Neutrophil (primary cell): ENCODE measurements at regions not wholly inside any gene's neighbourhood (a gene's known extent, or its start where the extent isn't known, plus 50 kb on each side); places are given as distances from the start of the nearest gene placed in this dataset.

Source experiments
- H3K27ac ChIP-seq: fragments of 200-600 bp; sonication (generic); 2 replicates; pipeline ENCODE4 v1.5.1; 2016; ENCODE audit warnings: mild to moderate bottlenecking, moderate library complexity
- H3K27me3 ChIP-seq: fragments of 200-600 bp; sonication (generic); 2 replicates; pipeline ENCODE4 v1.6.0; 2016; ENCODE audit warnings: mild to moderate bottlenecking
- H3K36me3 ChIP-seq: fragments of 200-600 bp; sonication (generic); 2 replicates; pipeline ENCODE4 v1.5.1; 2017
- H3K4me1 ChIP-seq, 2 experiments: fragments of 200-600 bp in 1 of 2; sonication (generic) in 1 of 2; 1 replicate in 1 of 2; 2 replicates in 1 of 2; pipeline versions ENCODE4 v1.5.1 to v1.6.1; 2013 to 2016; ENCODE audit warnings: low read depth in 1 of 2, low read length in 1 of 2, mild to moderate bottlenecking in 1 of 2, moderate library complexity in 1 of 2; ENCODE audit not compliant: control insufficient read depth in 1 of 2, insufficient read depth in 1 of 2
- H3K4me3 ChIP-seq, 2 experiments: fragments of 200-600 bp in 1 of 2; sonication (generic) in 1 of 2; 1 replicate in 1 of 2; 2 replicates in 1 of 2; pipeline ENCODE4 v1.5.1; 2013 to 2016; ENCODE audit warnings: low read depth in 1 of 2, low read length in 1 of 2, mild to moderate bottlenecking in 1 of 2, moderate library complexity in 1 of 2
- H3K9me3 ChIP-seq: fragments of 200-600 bp; sonication (generic); 2 replicates; pipeline ENCODE4 v1.5.1; 2016
- CTCF ChIP-seq: fragments of 200-600 bp; sonication (generic); IDR thresholded peaks from 2 replicates; pipeline ENCODE4 v1.5.1; 2016; ENCODE audit warnings: antibody characterized with exemption

GRCh38 chr12:77343291-77343690 is 277.9 kb upstream of the E2F7 start:
- Histone ChIP-seq H3K9me3 (no peaks in the 10 kb centered on the region), H3K27ac (no peak overlapping the region), H3K27me3 (no peaks in the 10 kb centered on the region), H3K4me1 (no peaks in the 10 kb centered on the region), H3K36me3 (no peaks in the 10 kb centered on the region), H3K4me3 (no peak overlapping the region)
- TF ChIP-seq CTCF = no peak

- no peak overlapping the region for H3K4me3 ChIP-seq
- no peaks in the 10 kb centered on the region for H3K27me3 ChIP-seq
- no peaks in the 10 kb centered on the region for H3K4me1 ChIP-seq
- H3K36me3 ChIP-seq = no peaks in the 10 kb centered on the region
- no peaks in the 10 kb centered on the region for H3K9me3 ChIP-seq
- H3K27ac ChIP-seq = no peak overlapping the region
- TF ChIP-seq CTCF = no peak
Observed at GRCh38 chr12:77342253-77342652, 276.9 kb upstream of the E2F7 start.

- no peak overlapping the region for H3K27ac ChIP-seq
- no peaks in the 10 kb centered on the region for H3K36me3 ChIP-seq
- no peaks in the 10 kb centered on the region for H3K9me3 ChIP-seq
- no peak for TF ChIP-seq CTCF
- no peaks in the 10 kb centered on the region for H3K4me1 ChIP-seq
- no peaks in the 10 kb centered on the region for H3K27me3 ChIP-seq
- H3K4me3 ChIP-seq = no peak overlapping the region
Observed at GRCh38 chr12:77339610-77340009, 274.2 kb upstream of the E2F7 start.

GRCh38 chr12:77337362-77337761 is 272.0 kb upstream of the E2F7 start:
- H3K36me3 ChIP-seq = no peaks in the 10 kb centered on the region
- no peaks in the 10 kb centered on the region for H3K9me3 ChIP-seq
- no peak for TF ChIP-seq CTCF
- H3K4me3 ChIP-seq = no peak overlapping the region
- no peak overlapping the region for H3K27ac ChIP-seq
- H3K27me3 ChIP-seq = no peaks in the 10 kb centered on the region
- no peaks in the 10 kb centered on the region for H3K4me1 ChIP-seq

GRCh38 chr12:77334806-77335205 is 269.4 kb upstream of the E2F7 start:
- Histone ChIP-seq H3K4me3 (no peak overlapping the region), H3K9me3 (no peaks in the 10 kb centered on the region), H3K27me3 (no peaks in the 10 kb centered on the region), H3K36me3 (no peaks in the 10 kb centered on the region), H3K4me1 (no peaks in the 10 kb centered on the region), H3K27ac (no peak overlapping the region)
- no peak for TF ChIP-seq CTCF

GRCh38 chr12:77328326-77328725 is 263.0 kb upstream of the E2F7 start:
- no peaks in the 10 kb centered on the region for H3K9me3 ChIP-seq
- peaks cover 61% of the 10 kb centered on the region for H3K27me3 ChIP-seq
- no peak overlapping the region for H3K4me3 ChIP-seq
- no peaks in the 10 kb centered on the region for H3K36me3 ChIP-seq
- no peak for TF ChIP-seq CTCF
- H3K4me1 ChIP-seq = peaks cover 0 to 17% of the 10 kb centered on the region in 2 experiments
- H3K27ac ChIP-seq = no peak overlapping the region
